H1 (cell line): ENCODE measurements at regions not wholly inside any gene's neighbourhood (a gene's known extent, or its start where the extent isn't known, plus 50 kb on each side); places are given as distances from the start of the nearest gene placed in this dataset.

Experiments
- CTCF ChIA-PET: fragments of 300-600 bp; sonication (Branson Sonifier 250); formaldehyde crosslinking; loops from one replicate; lab custom pipeline; 2021; ENCODE audit not compliant: partially characterized antibody; lab: Charles Lee
- POLR2A ChIA-PET: fragments of 300-600 bp; sonication (Branson Sonifier 250); formaldehyde crosslinking; loops from one replicate; lab custom pipeline; 2021; ENCODE audit warnings: inconsistent platforms; ENCODE audit not compliant: partially characterized antibody; lab: Charles Lee
- DNase-seq, 2 experiments: peaks; one replicate each; pipeline versions ENCODE4 v3.0.0 to v3.0.0-alpha.2; 2010 to 2022; ENCODE audit warnings: low spot score in 2 of 2, low read depth in 1 of 2, mixed read lengths in 1 of 2
- FAIRE-seq: peaks from 2 replicates; lab custom pipeline; 2011; peaks lifted over from hg19 to GRCh38; lab: Jason Lieb, UNC
- H2AFZ ChIP-seq: 2 replicates; pipeline ENCODE4 v1.8.1; 2012; ENCODE audit warnings: low read length, inconsistent platforms
- H2AK5ac ChIP-seq: 2 replicates; pipeline ENCODE4 v1.6.1; 2013; ENCODE audit warnings: low read depth, low read length
- H2BK120ac ChIP-seq: replicated peaks from 2 replicates; pipeline ENCODE3; 2013; ENCODE audit warnings: low read depth, low read length, inconsistent platforms
- H2BK12ac ChIP-seq: 2 replicates; pipeline ENCODE4 v1.6.1; 2013; ENCODE audit warnings: low read depth, low read length
- H2BK15ac ChIP-seq: 2 replicates; pipeline ENCODE4 v1.6.1; 2013; ENCODE audit warnings: low read length
- H2BK20ac ChIP-seq: 2 replicates; pipeline ENCODE4 v1.6.1; 2013; ENCODE audit warnings: low read length
- H2BK5ac ChIP-seq: 2 replicates; pipeline ENCODE4 v1.6.1; 2013; ENCODE audit warnings: low read depth, low read length
- H3K14ac ChIP-seq: 2 replicates; pipeline ENCODE4 v1.6.1; 2013; ENCODE audit warnings: inconsistent platforms; ENCODE audit not compliant: insufficient read length
- H3K18ac ChIP-seq: 2 replicates; pipeline ENCODE4 v1.6.1; 2013; ENCODE audit warnings: low read length; ENCODE audit errors: extremely low read depth
- H3K23ac ChIP-seq: 2 replicates; pipeline ENCODE4 v1.6.1; 2013; ENCODE audit warnings: inconsistent platforms; ENCODE audit not compliant: insufficient read length
- H3K23me2 ChIP-seq: 2 replicates; pipeline ENCODE4 v1.6.1; 2013; ENCODE audit warnings: low read depth, low read length
- H3K27ac ChIP-seq: 2 replicates; pipeline ENCODE4 v1.6.1; 2011; ENCODE audit warnings: low read depth, low read length, inconsistent platforms
- H3K27me3 ChIP-seq, 4 experiments: replicated peaks in 1 of 4; 1 replicate in 1 of 4; 2 replicates in 3 of 4; pipeline versions ENCODE4 v1.6.1 to v1.8.1; 2011 to 2013; ENCODE audit warnings: low read length in 3 of 4, mild to moderate bottlenecking in 3 of 4, inconsistent platforms in 2 of 4, mixed read lengths in 2 of 4, moderate library complexity in 1 of 4; ENCODE audit not compliant: control insufficient read depth in 3 of 4, insufficient read depth in 3 of 4; ENCODE audit errors: extremely low read depth in 1 of 4
- H3K36me3 ChIP-seq, 4 experiments: 2 replicates each; pipeline versions ENCODE4 v1.6.1 to v1.8.1; 2011 to 2013; ENCODE audit warnings: mild to moderate bottlenecking in 4 of 4, low read length in 3 of 4, moderate library complexity in 2 of 4, control low read depth in 1 of 4, inconsistent platforms in 1 of 4; ENCODE audit not compliant: insufficient read depth in 4 of 4, control insufficient read depth in 2 of 4
- H3K4ac ChIP-seq: replicated peaks from 2 replicates; pipeline ENCODE3; 2013; ENCODE audit warnings: low read length, low read depth, mixed read lengths, inconsistent platforms; ENCODE audit not compliant: insufficient read length
- H3K4me1 ChIP-seq, 4 experiments: replicated peaks in 1 of 4; 1 replicate in 1 of 4; 2 replicates in 3 of 4; pipeline versions ENCODE4 v1.6.1 to v1.8.1; 2011 to 2013; ENCODE audit warnings: low read length in 3 of 4, inconsistent platforms in 2 of 4, mixed read lengths in 1 of 4; ENCODE audit not compliant: insufficient read depth in 4 of 4, control insufficient read depth in 3 of 4
- H3K4me2 ChIP-seq, 2 experiments: 2 replicates each; pipeline versions ENCODE4 v1.6.1 to v1.8.1; 2011 to 2013; ENCODE audit warnings: low read depth in 2 of 2, low read length in 2 of 2, control low read depth in 1 of 2, inconsistent platforms in 1 of 2, mild to moderate bottlenecking in 1 of 2; ENCODE audit not compliant: insufficient read depth in 1 of 2
- H3K4me3 ChIP-seq, 4 experiments: fragments of 200-600, 300-600 bp in 1 of 4; sonication (generic), shearing (Covaris generic), sonication (Bioruptor Twin) in 1 of 4; 2 replicates each; pipeline versions ENCODE4 v1.5.1 to v1.8.1; 2011 to 2016; ENCODE audit warnings: low read length in 4 of 4, low read depth in 3 of 4, control low read depth in 2 of 4, inconsistent platforms in 2 of 4, mild to moderate bottlenecking in 2 of 4, mixed read lengths in 1 of 4, moderate library complexity in 1 of 4; ENCODE audit not compliant: insufficient read depth in 2 of 4; ENCODE audit errors: extremely low read depth in 1 of 4
- H3K56ac ChIP-seq: replicated peaks from 2 replicates; pipeline ENCODE3; 2013; ENCODE audit warnings: low read depth, mild to moderate bottlenecking, mixed read lengths, low read length, inconsistent platforms; ENCODE audit not compliant: insufficient read length
- H3K79me1 ChIP-seq: 2 replicates; pipeline ENCODE4 v1.6.1; 2013; ENCODE audit warnings: low read depth, low read length, control low read depth
- H3K79me2 ChIP-seq, 2 experiments: 2 replicates each; pipeline versions ENCODE4 v1.6.1 to v1.8.1; 2012 to 2013; ENCODE audit warnings: low read length in 2 of 2, mild to moderate bottlenecking in 2 of 2, inconsistent platforms in 1 of 2; ENCODE audit not compliant: insufficient read depth in 2 of 2, control insufficient read depth in 1 of 2
- H3K9ac ChIP-seq, 4 experiments: replicated peaks in 1 of 4; 1 replicate in 1 of 4; 2 replicates in 3 of 4; pipeline versions ENCODE4 v1.6.1 to v1.8.1; 2011 to 2013; ENCODE audit warnings: low read depth in 3 of 4, low read length in 3 of 4, control low read depth in 2 of 4, mild to moderate bottlenecking in 2 of 4, moderate library complexity in 2 of 4, inconsistent platforms in 1 of 4; ENCODE audit errors: extremely low read depth in 1 of 4
- H3K9me3 ChIP-seq, 2 experiments: 2 replicates each; pipeline versions ENCODE4 v1.6.1 to v1.8.1; 2012 to 2013; ENCODE audit warnings: mild to moderate bottlenecking in 2 of 2, moderate library complexity in 2 of 2, control low read depth in 1 of 2, inconsistent platforms in 1 of 2, low read depth in 1 of 2, low read length in 1 of 2, mixed read lengths in 1 of 2; ENCODE audit not compliant: insufficient read depth in 2 of 2
- H4K20me1 ChIP-seq, 2 experiments: replicated peaks in 1 of 2; 2 replicates each; pipeline versions ENCODE3 to v1.8.1; 2011 to 2013; ENCODE audit warnings: inconsistent platforms in 2 of 2, low read length in 2 of 2, mild to moderate bottlenecking in 1 of 2; ENCODE audit not compliant: insufficient read depth in 2 of 2, control insufficient read depth in 1 of 2
- H4K5ac ChIP-seq: 2 replicates; pipeline ENCODE4 v1.6.1; 2013; ENCODE audit warnings: low read length, low read depth, mixed read lengths, inconsistent platforms; ENCODE audit not compliant: insufficient read length
- H4K8ac ChIP-seq: 2 replicates; pipeline ENCODE4 v1.8.0; 2013; ENCODE audit warnings: mild to moderate bottlenecking, moderate library complexity, low read length, inconsistent platforms; ENCODE audit not compliant: insufficient read depth; ENCODE audit errors: extremely low read depth
- H4K91ac ChIP-seq: replicated peaks from 2 replicates; pipeline ENCODE3; 2013; ENCODE audit warnings: low read length, mixed read lengths, inconsistent platforms; ENCODE audit not compliant: insufficient read length
- ASH2L ChIP-seq: fragments of 200-600, 300-600 bp; sonication (generic); IDR thresholded peaks from one replicate; pipeline ENCODE4 v1.7.1; 2017; ENCODE audit warnings: low read length
- BRCA1 ChIP-seq: IDR thresholded peaks from 2 replicates; pipeline ENCODE4 v1.6.1; 2012; ENCODE audit warnings: low read depth, low read length, improper control_type of control experiment
- CBX8 ChIP-seq: fragments of 300-800, 300-1000 bp; sonication (generic); IDR thresholded peaks from 2 replicates; pipeline ENCODE4 v1.7.1; 2016; ENCODE audit warnings: low read depth, low read length, borderline replicate concordance
- EGR1 ChIP-seq: IDR thresholded peaks from 2 replicates; pipeline ENCODE4 v1.6.1; 2011; ENCODE audit warnings: low read depth, low read length, borderline replicate concordance
- GABPA ChIP-seq: IDR thresholded peaks from 2 replicates; pipeline ENCODE4 v1.6.1; 2011; ENCODE audit warnings: mild to moderate bottlenecking, low read length, moderate library complexity, borderline replicate concordance; ENCODE audit not compliant: insufficient read depth
- POU5F1 ChIP-seq: IDR thresholded peaks from 2 replicates; pipeline ENCODE4 v1.6.1; 2011; ENCODE audit warnings: low read depth, mild to moderate bottlenecking, low read length, moderate library complexity
- SP4 ChIP-seq: IDR thresholded peaks from 2 replicates; pipeline ENCODE4 v1.6.1; 2012; ENCODE audit warnings: low read length, inconsistent platforms
- TEAD4 ChIP-seq: IDR thresholded peaks from 2 replicates; pipeline ENCODE4 v1.6.1; 2012; ENCODE audit warnings: low read depth, low read length, inconsistent platforms, mixed read lengths
- YY1 ChIP-seq: IDR thresholded peaks from 2 replicates; pipeline ENCODE4 v1.6.1; 2011; ENCODE audit warnings: low read depth, mild to moderate bottlenecking, low read length
- whole genome bisulfite sequencing, 2 experiments: shearing (Covaris generic) in 1 of 2; methylation state at CpG; one replicate each; pipeline versions ENCODE4 v1.1.6 to v1.1.7; 2013 to 2015; ENCODE audit warnings: low lambda C conversion rate in 2 of 2, mixed read lengths in 2 of 2, inconsistent platforms in 1 of 2, low coverage in 1 of 2, missing lambda C conversion rate in 1 of 2; ENCODE audit not compliant: insufficient replicate concordance in 2 of 2, insufficient coverage in 1 of 2, insufficient read length in 1 of 2; ENCODE audit errors: extremely low coverage in 1 of 2, missing lambda C conversion rate in 1 of 2; 5-methylcytosine and 5-hydroxymethylcytosine counted together
- TF ChIP-seq, protein P1 (sequence below): IDR thresholded peaks from 2 replicates; pipeline ENCODE4 v1.6.1; 2011; ENCODE audit warnings: low read length, improper control_type of control experiment
- TF ChIP-seq, protein P2 (sequence below): IDR thresholded peaks from 2 replicates; pipeline ENCODE4 v1.6.1; 2012; ENCODE audit warnings: inconsistent platforms

DNA sequence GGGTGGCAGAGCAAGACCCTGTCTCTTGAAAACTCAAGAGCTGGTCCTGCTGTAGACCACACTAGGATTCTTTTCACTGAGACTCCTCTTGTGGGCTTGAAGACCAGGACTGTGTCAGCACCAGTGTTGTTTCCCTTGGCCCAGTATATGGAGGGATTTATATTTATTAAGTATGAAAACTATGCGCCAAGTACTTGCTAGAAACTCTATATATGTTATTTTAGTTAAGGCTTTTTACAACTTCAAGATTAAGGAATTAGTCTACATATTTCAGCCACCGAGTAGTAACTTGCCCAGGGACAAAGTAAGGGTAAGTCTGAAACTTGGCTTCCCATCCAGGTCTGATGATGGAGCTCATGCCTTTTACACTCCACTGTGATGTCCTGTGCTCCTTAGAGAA is 488.4 kb downstream of the PCNX1 start:
- Histone ChIP-seq H3K14ac (no peak overlapping the region), H3K79me1 (no peaks in the 10 kb centered on the region; the same call in 1 of the 2 replicates), H3K9me3 (no peaks in the 10 kb centered on the region), H4K20me1 (no peaks in the 10 kb centered on the region), H3K36me3 (no peaks in the 10 kb centered on the region), H3K4ac (no peak overlapping the region), H4K8ac (no peak overlapping the region), H3K27me3 (no peaks in the 10 kb centered on the region), H4K91ac (no peak overlapping the region), H3K23ac (no peak overlapping the region), H2BK12ac (no peak overlapping the region), H2BK15ac (no peak overlapping the region), H2BK120ac (no peak overlapping the region), H3K23me2 (no peaks in the 10 kb centered on the region), H3K4me1 (0 out of 7 replicates have a peak, but pooled peaks cover 0 to under 1% (median 0%) of the 10 kb centered on the region in 4 experiments), H4K5ac (no peak overlapping the region), H2AFZ (no peak overlapping the region), H3K9ac (no peak overlapping the region), H3K27ac (no peak overlapping the region), H2AK5ac (no peak overlapping the region), H3K4me3 (no peak overlapping the region), H3K79me2 (peaks cover 0 to 84% of the 10 kb centered on the region in 2 experiments; a peak in 3 of 4 replicates), H3K18ac (no peak overlapping the region), H2BK20ac (no peak overlapping the region), H2BK5ac (no peak overlapping the region), H3K56ac (no peak overlapping the region), H3K4me2 (no peak overlapping the region)
- no peak for FAIRE-seq
- POLR2A ChIA-PET = interaction anchor here (0.6 to 0.9 kb wide), 2 partner anchors 15 to 74 kb away, joined by 3 read pairs; no protein-coding TSS in a partner anchor
- DNase-seq = no peak
- TF ChIP-seq SP4 = no peak
- TF ChIP-seq POU5F1 = no peak
- TF ChIP-seq, protein P1, sequence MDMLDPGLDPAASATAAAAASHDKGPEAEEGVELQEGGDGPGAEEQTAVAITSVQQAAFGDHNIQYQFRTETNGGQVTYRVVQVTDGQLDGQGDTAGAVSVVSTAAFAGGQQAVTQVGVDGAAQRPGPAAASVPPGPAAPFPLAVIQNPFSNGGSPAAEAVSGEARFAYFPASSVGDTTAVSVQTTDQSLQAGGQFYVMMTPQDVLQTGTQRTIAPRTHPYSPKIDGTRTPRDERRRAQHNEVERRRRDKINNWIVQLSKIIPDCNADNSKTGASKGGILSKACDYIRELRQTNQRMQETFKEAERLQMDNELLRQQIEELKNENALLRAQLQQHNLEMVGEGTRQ = no peak
- no peak for TF ChIP-seq BRCA1
- TF ChIP-seq, protein P2, sequence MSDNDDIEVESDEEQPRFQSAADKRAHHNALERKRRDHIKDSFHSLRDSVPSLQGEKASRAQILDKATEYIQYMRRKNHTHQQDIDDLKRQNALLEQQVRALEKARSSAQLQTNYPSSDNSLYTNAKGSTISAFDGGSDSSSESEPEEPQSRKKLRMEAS = no peak
- TF ChIP-seq ASH2L = no peak
- TF ChIP-seq GABPA = no peak
- no peak for TF ChIP-seq EGR1
- TF ChIP-seq CBX8 = no peak
- TF ChIP-seq YY1 = no peak
- TF ChIP-seq TEAD4 = no peak
- 92% methylated on average over 2 of the region's 2 CpGs; no CpG with 5 or more reads in 1 of the 2 experiments for WGBS, 2 experiments
- CTCF ChIA-PET = interaction anchor here (1.0 to 3.7 kb wide), 2 partner anchors 8 to 257 kb away, joined by 3 to 20 read pairs; no protein-coding TSS in a partner anchor
